T-helper 2 cell treated with Interferon-gamma antibody and Interleukin-4, amounts not matched to agents 100 ng/mL and 5 ng/mL, for 36 hours (primary cell): ENCODE measurements at regions not wholly inside any gene's neighbourhood (a gene's known extent, or its start where the extent isn't known, plus 50 kb on each side); places are given as distances from the start of the nearest gene placed in this dataset.

ENCODE experiments used
- intact Hi-C: fragments of 100-400 bp; cut with micrococcal nuclease; formaldehyde crosslinking; loops from one replicate; pipeline ENCODE4 v1.15.1; 2023

DNA sequence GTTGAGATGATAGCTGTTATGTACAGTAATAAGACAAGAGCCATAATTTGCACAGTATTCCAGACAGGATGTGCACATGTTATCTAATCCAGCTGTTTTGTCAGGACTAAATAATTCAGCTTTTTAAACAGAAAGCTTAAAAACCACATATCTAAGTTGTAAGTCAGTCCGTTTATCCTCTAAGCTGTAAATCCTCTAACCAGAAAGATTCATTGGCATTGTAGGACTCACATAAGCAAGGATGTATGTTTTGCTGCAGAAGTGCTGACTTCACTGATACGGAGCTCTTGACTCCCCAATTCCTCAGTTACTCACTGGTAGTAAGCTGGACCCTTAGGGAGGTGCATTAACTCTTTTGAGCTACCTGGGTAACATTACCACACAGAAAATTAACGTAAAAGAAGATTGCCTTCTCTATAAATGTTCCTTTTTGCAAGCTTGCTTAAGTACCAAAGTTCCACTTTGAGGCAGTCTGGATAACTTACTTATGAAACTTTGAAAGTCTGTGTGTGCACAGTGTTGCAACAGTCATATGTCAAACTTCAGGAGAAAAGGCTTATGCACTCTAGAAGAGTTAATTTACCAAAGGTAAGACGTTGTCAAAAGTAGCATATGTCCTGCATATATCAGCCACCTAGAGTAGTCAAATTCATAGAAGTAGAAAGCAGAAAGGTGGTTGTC, 58.3 kb upstream of the MAGEB2 start:
- intact Hi-C loops, result no loop called here

DNA sequence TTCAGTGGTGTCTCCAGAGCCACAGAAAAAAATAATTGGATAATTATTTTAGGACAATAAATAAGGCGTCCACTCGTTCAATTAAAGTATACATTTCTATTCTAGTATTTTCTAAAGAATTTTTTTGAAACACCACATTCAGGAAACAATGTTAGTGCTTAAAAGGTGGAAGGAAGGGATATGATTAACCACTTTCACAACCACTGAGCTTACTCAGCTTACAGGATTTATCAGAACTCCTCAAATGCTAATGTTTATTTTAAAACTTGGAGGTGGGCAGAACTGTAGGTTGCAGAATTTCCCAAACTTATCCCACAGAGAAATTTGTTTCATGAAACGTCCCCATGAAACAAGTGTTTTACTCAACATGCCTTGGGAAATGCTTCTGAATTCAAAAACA, 54.3 kb upstream of the MAGEB2 start:
- intact Hi-C loops, result no loop called here
